GM21360 (cell line): ENCODE measurements at regions not wholly inside any gene's neighbourhood (a gene's known extent, or its start where the extent isn't known, plus 50 kb on each side); places are given as distances from the start of the nearest gene placed in this dataset.
"Not testable (repeated sequence)": the region's sequence is repeated elsewhere in the genome, so short reads cannot be mapped to it uniquely, and the experiment has no call there.

Experiments
- ATAC-seq: cut with Tn5 transposase; IDR thresholded peaks from one replicate; pipeline ENCODE4 v1.9.1; 2021; ENCODE audit warnings: mild to moderate bottlenecking, moderate library complexity; ENCODE audit not compliant: unreplicated experiment

- ATAC-seq, result no peak
Observed at GRCh38 chr2:210955591-210955990, 399.2 kb downstream of the CPS1 start.

GRCh38 chr2:210956101-210956500, 399.7 kb downstream of the CPS1 start:
- ATAC-seq, result no peak

GRCh38 chr2:210961249-210961648, 404.9 kb downstream of the CPS1 start:
- ATAC-seq, result no peak

- ATAC-seq, result no peak
Observed at GRCh38 chr2:210963386-210963785, 407.0 kb downstream of the CPS1 start.

- no peak for ATAC-seq
Observed at GRCh38 chr2:210964141-210964764, 407.9 kb downstream of the CPS1 start.

- ATAC-seq, result no peak
Observed at GRCh38 chr2:210965472-210965871, 409.1 kb downstream of the CPS1 start.

GRCh38 chr2:210966330-210966729, 409.9 kb downstream of the CPS1 start:
- ATAC-seq, result no peak

GRCh38 chr2:210971431-210971830, 415.0 kb downstream of the CPS1 start:
- ATAC-seq, result no peak

- not testable (repeated sequence) for ATAC-seq
Observed at GRCh38 chr2:210986806-210987205, 430.4 kb downstream of the CPS1 start.

- no peak for ATAC-seq
Observed at GRCh38 chr2:210991107-210991506, 434.7 kb downstream of the CPS1 start.

- no peak for ATAC-seq
Observed at GRCh38 chr2:210994104-210994503, 437.7 kb downstream of the CPS1 start.

GRCh38 chr2:210997373-210997772, 441.0 kb downstream of the CPS1 start:
- ATAC-seq, result no peak

GRCh38 chr2:210998334-210998733, 441.9 kb downstream of the CPS1 start:
- ATAC-seq, result no peak

GRCh38 chr2:211014376-211014775, 458.0 kb downstream of the CPS1 start:
- ATAC-seq, result no peak

GRCh38 chr2:211014906-211015305, 458.5 kb downstream of the CPS1 start:
- ATAC-seq, result no peak

GRCh38 chr2:211025089-211025488, 468.7 kb downstream of the CPS1 start:
- ATAC-seq, result not testable (repeated sequence)

- no peak for ATAC-seq
Observed at GRCh38 chr2:211026109-211026508, 469.7 kb downstream of the CPS1 start.

- no peak for ATAC-seq
Observed at GRCh38 chr2:211027976-211028375, 471.6 kb downstream of the CPS1 start.

GRCh38 chr2:211033765-211034164, 477.4 kb downstream of the CPS1 start:
- ATAC-seq, result no peak

GRCh38 chr2:211035548-211036185, 479.3 kb downstream of the CPS1 start:
- ATAC-seq, result peak; percentile 71

- no peak for ATAC-seq
Observed at GRCh38 chr2:211045025-211045424, 488.6 kb downstream of the CPS1 start.

GRCh38 chr2:211049321-211050018, 493.1 kb downstream of the CPS1 start:
- ATAC-seq, result no peak
